ENCODE measurements at regions not wholly inside any gene's neighbourhood (a gene's known extent, or its start where the extent isn't known, plus 50 kb on each side); places are given as distances from the start of the nearest gene placed in this dataset.

DNA sequence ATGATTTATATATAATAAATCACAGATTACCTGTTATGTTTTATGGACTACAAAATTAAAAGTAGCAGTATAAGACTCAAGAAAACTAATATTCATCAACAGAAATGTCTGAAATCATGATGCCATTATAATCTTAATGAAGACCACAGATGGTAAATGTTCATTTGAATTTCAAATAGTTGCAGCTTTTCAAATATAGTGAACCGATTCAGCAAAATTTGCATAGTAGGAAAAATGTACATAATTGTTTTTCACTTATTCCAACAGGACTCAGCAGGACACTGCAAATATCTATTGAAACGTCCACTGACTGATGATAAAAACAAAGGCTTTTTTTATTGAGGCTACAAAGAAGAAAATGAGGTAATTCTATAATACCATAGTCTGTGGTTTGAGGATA lies 51.2 kb upstream of the LSM8 start:
- intact Hi-C loops (cut with DNase I) = no loop called here
- no peak for DNase-seq

Measured in head of caudate nucleus (tissue), 42 donors.